HCEC 1CT (cell line): ENCODE measurements at regions not wholly inside any gene's neighbourhood (a gene's known extent, or its start where the extent isn't known, plus 50 kb on each side); places are given as distances from the start of the nearest gene placed in this dataset.

ENCODE experiments used
- DNase-seq: peaks from one replicate; pipeline ENCODE4 v3.0.0-alpha.2; 2017

DNA sequence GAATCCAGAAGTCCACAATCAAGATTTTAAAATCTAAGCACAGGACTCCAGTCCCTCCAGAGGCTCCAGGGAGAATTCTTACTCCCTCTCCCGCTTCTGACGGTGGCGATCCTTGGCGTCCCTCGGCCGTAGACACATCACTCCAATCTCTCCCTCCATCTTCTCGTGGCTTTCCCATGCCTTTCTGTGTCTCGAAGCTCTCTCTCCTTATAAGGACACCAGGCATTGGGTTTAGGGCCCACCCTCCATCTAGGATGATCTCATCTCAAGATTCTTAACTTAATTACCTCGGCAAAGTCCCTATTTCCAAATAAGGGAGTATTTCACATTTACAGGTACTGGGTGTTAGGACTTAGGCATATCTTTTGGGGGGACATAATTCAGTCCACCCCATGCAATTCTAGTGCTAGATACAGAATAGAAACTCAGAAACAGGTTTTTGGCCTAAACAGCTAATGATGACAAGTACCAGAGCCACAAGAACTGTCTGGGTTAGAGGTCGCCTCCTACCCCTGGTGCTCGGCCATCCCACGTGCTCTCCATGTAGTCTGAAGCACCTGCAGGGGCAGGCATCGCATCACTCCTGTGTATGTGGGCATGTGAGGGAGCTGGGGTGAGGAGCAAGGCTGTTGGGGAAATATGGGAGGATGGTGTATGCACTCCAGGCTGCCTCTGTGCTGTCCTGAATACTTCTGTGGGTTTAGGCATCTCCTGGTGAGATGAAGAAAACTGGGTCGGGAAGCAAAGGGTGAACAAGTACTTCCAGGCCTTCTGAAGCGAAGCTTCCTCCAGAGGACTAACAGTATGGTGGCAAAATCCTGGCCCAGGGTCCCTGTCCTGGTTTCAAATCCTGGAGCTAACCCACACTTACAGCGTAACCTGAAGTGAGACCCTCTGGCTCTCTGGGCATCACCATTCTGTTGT, 298.3 kb upstream of the ZMIZ1 start:
- DNase-seq: no peak

DNA sequence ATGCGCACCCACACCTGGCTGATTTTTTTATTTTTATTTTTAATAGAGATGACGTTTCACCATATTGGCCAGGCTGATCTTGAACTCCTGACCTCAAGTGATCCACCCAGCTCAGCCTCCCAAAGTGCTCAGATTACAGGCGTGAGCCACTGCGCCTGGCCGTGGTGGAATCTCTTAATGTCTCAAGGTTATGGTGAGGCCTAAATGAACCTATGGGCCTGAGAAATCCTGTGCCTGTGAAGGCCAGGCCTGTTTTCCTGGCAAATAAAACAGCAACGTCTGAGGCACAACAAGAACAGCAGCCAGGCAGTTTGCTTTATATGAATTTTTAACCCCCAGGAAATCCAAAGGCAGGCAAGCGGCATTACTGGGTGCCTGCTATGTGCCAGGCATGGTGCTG, 297.5 kb upstream of the ZMIZ1 start:
- DNase-seq: no peak

DNA sequence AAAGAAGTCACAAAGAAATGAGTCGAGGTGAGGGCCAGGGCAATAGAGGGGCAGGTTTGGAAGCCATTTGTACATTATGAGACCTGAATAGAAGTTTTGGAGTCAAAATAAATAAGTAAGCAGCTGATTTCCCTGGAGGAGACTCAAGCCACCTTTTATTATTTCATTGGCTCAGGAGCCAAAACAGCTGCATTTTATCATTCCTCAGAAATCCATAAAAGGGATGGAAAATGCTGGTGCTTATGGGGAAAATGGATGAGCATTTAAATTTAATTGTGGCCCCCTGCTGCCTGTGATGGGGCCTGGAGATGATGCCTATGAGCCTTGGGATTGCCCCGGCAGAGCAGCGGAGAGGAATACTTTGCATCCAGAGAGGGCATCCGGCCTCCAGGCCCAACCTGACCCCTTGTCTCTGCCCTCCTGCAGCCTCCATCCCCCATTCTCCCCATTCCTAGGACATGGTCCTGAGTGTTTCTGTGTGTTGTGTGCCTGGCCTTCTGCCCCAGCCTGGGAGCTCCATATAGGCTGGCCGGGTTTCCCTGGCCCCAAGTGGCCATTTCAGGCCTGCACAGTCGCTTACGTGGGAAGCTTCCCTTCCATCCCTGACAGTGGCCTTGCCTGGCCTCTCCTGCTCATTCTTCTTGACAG, 296.8 kb upstream of the ZMIZ1 start:
- no peak for DNase-seq

DNA sequence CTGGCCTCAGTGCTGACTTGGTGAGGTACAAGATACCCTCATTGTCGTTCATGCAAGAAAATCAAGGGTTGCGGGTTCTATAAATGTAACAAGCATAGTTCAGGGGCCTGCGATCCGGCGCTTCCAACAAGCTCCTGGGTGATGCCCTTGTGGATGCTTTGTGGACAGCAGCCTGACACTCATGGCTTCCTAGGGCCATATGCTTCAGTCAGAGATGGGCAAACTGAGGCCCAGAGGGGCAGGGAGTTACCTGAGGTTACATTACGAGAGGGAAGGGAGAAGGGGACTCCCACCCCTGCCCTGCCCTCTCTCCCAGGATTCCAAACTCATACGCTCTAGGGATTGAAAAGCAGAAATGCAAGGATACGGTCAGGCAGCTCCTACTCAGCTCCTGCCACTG, 296.3 kb upstream of the ZMIZ1 start:
- no peak for DNase-seq

DNA sequence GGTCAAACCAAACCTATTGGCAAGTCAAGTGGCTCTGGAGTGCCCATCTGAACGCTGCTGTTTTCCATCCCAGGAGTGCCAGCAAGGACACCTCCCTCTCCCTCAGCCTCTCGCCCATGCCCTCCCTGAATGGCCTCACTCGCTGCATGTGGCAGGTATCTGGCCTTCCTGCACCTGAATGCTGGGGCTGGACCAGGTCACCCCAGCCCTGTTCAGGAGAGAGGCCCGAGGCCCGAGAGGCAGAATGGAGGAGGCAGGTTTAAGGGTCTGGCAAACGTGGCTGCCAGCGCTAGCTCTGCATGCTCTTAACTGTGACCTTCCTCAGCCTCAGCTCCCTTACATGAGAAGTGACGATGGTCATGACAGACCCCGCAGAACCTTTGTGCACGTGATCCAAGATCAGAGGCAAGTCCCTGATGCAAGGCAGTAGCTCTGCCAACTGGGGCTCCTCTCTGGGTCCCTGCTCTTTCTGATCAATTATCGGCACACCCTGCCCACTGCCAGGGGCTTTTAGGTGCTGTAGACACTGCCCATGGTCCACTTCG, 295.7 kb upstream of the ZMIZ1 start:
- no peak for DNase-seq

DNA sequence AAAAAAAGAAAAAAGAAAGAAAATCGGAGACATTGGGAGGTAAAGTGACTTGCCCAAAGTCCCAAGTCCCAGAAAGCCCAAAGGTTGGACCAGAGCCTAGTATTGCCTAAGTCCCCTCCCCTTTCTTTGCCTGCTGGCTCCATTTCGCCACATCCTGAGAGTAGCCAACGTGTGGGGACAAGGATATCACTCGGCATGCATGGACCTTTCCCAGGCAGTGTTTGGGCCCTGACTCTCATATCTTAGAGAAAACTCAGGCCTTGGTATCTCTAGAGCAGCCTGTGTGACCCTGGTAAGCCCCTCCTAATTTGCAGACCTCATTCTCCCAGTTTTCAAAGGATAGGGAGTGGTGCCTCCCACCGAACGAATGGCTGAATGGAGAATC, 294.2 kb upstream of the ZMIZ1 start:
- DNase-seq: no peak

DNA sequence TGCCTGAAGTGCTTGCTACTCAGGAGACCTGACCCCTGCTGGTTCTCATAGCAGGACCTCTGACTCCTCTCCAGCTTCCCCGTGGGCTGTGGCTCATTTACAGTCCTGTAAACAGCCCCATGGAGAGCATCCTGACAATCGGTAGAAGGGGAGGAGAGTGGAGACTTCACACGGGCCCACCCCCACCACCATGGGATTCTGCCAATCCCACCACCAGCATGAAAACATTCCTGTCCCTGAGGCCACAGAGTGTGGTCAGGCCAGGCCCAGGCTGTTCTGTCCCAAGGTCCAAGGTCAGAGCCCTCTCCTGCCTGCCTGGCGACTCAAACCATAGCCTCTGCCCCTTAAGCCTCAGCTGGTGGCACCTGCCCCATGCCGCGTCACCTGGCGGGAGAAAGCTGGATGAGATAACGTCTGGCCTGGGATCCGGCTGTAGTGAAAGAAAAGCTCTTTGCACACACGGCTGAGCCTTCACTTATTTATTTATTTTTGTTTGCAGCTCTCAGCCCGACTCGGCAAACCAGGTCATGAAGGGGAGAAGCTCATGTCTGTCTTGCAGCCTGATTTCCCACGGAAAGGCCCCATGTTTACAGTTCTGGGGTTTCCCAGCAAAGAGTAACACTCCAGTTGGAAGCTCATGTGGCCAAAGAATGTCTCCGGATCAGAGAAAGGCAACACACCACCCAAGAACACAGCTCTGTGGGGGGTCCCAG, 293.6 kb upstream of the ZMIZ1 start:
- DNase-seq: no peak

DNA sequence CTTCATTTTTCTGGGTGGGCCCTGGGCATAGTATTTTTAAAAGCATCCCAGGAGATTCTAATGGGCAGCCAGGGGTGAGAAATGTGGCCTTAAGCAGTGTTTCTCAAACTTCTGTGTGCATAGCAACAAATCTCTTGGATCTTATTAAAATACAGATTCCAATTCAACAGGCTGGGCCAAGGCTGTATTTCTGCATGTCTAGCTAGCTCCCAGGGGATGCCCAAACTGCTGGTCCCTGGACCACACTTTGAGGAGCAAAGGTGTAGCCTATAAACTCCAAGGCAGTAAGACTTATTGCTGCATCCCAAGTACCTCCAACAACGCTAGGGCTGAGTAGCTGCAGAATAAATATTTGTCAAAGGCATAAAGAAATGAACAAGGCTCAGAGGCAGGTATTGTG, 292.9 kb upstream of the ZMIZ1 start:
- DNase-seq: no peak

DNA sequence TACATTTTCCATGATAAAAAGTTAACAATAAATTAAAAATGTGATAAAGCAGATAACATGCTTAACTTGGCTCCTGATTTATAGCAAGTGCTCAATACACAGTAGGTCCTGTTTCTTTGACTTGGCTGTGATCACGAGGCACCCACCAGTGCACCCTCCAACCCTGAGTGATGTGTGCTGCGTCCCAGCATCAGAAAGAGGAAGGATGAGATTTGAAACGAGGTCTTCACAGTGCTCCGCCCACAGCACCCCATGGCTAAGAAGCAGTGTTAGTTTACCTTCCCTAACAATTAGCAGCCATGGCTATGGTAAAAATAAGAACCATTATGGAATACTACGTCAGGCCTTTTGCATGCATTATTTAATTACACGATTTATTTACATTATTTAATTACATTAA, 292.0 kb upstream of the ZMIZ1 start:
- no peak for DNase-seq

DNA sequence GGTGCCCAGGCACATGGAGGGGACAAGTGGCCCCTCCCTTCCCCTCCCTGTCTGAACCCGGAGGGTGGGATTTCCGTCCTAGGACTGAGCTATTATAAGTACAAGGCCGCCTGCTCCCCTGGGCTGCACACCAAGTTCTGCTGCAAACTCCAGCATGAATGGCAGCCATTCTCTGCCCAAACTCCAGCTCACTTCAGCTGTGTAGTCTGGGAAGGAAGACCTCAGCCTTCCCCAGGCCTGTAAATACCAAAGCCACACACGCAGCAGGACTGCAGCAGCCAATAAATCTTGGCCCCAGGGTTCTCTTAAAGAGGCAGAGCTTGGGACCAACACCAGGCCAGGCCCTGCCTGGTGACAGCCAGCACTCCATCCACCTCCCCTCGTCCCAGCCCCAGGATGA, 291.3 kb upstream of the ZMIZ1 start:
- DNase-seq: no peak

DNA sequence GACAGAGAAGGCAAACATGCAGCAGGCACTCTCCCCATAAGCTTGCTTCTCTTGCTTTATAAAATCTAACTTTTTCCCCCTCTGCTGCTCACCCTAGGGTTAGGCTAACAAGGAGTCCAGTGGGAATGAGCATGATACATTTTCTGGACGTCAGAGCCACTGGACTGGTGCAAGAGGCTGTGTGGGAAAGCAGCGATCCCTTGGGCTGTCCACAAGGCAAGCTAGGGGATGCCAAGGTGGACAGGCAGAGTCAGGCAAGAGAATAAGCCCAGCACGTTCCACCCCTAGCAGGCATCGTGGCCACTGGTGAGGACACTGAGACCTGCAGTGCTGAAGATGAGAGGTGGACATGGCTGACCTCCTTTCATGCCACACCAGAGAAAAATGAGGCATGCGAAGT, 290.9 kb upstream of the ZMIZ1 start:
- no peak for DNase-seq

DNA sequence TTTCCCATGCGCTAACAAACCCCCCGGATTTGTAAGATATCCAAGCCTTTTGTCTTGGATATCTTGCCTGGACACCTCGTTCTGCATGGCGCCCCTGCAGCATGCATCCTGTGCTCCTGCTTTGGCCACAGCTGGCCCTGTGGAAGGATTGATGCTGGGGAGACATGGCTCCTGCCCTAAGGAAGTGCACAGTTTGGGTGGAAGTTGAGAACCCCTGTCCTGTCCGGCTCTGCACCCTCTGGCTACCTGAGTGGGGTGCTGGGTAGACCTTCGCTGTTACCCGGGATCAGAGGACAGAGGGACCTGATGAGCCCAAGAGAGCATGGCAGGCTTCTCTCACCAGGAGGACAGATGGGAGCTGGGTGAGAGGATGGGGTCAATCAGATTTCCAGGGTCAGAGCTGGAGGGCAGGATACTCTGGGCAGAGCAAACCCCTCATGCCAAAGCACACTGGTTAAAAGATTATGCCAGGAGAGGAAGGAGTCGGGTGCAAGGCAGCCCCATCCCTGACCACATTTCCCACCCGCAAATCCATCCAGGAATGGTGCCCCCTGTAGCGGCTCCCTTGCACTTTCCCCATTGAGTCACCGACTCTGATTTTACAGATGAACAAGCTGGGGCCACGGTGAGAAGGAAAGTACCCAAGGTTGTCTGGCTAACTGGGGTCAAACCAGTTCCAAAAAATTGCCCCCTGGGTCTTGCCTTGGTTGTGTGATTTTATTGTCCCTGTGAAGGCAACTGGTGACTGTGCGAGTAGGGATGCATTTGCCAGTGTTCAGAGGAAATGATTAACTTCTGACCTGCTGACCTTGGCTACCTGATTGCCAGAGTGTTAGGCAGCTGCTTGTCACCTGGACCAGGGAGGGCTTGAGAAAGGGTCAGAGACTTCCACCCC, 290.1 kb upstream of the ZMIZ1 start:
- no peak for DNase-seq

DNA sequence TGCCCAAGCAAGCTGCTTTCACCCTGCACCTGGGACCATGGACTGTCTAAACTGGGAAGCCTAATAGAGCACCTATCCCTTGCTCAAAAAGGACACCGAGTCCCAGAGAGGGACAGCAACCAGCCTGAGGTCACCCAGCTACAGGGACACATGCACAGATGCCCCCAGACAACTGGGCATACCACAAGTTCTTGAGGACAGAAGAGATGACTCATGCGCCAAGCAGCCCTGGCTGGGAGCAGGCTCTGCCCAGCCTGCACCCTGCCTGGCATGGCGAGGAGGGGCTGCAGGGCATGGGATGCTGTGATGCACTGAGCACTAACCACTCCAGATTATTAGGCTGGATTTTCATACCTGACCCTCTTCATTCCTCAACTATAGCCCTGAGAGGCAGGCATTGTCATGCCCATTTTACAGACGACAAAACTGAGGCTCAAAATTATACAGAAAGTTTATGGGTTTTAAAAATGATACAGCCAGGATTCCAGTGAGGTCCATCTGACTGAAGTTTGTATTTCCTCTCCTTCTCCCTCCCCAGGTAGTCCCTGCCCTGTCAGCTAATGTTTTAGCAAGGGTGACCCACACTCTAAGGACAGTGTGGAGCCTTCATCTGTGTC, 289.3 kb upstream of the ZMIZ1 start:
- DNase-seq: no peak

DNA sequence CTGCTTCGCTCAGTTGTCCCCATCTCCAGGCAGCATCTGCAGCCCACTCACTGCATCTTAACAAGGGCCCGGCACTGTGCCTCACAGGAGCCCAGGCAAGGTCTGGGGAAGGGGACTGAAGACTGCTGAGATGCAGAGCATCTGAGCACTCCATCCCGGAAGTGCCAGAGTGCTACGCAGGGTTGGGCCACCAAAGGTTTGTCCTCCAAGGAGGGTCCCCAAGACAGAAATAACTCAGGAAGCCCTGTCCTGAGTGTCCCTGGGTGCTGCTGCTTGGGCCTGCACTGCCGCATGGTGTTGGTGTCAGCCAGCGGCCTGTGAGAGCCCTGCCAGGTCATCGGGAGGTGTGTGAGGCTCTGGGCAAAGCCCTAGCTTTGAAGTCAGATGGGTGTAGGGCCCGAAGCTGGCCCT, 288.2 kb upstream of the ZMIZ1 start:
- DNase-seq: no peak

DNA sequence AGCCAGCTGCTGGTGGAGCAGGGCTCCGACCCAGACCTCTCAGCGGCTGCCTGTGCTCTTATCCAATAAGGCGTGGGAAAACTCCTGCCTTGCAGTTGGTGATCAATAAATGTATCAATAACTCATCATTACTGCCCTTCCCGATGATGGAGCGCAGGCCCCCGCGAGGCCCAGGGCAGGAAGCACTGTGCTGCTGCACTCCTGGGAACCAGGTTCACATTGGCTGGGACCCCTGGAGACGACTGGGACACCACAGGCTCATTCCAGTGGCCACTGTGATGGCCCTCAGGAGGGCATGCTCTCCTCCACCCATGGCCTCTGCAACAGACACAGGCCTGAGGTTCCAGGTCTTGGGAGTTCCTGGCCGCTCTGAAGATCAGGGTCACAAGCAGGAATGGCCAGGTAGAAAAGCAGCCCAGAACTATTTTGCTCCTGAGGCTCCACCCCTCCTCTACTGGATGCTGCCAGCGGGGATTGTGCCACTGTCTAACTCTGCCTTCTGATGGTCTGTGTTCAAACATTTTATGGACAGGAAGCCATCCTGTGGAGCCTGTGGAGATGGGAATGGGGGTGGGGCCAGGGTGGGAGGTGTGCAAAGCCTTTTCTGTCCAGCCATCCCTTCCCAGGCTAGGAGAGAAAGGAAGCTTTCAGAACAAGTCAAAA, 287.4 kb upstream of the ZMIZ1 start:
- DNase-seq: no peak

DNA sequence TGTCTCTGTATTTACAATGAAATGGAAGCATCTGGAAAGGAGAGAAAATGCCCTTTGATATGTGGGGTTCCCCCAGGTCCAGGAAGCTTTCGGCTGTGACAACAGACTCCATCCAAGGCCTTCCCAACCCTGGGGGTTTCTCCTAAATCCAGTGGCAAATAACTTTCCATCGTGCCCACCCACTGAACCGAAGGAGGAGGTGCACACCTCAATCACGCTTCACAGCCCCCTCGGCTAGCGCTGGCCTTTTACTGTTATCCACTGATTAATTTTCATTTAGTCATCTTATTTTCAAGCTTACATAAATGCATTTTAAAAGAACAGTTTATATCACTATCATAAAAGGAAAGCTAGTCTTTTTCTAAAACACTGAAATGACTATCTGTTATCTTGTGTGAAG, 286.8 kb upstream of the ZMIZ1 start:
- DNase-seq: no peak

DNA sequence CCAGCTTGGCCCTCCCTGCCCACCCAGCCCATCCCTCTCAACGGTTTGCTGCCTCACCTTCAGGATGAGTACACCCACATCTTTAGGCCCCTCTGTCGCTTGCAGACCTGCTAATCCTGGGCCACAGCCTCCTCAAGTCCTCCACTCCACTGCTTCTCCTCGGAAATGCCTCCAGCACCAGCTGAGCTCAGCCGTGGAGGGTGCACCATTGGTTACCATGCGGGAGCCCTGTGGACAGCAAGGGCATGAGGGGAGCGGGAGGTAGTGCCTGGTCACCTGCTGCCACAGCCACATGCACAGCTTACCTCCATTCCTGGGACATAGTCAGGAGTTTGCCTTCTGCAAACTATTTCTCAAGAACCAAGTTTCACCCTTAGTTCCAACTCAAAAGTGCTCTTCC, 286.3 kb upstream of the ZMIZ1 start:
- DNase-seq: no peak

DNA sequence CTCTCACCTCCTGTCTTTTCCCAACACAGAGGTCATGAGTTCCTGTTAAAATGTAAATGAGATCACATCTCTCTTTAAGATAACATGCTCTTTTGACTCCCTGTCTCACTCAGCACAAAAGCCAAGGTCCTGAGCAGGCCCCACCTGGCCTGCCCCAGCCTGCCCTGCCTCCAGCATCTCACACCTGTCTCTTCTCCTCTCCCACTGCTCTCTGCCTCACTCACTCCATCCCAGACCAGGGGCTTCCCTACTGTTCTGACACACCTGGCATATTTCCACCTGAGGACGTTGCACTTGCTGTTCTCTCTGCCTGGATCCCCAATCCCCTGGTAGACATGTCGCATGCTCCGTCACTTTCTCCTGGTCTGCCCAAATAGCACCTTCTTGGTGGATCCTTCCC, 285.0 kb upstream of the ZMIZ1 start:
- DNase-seq: no peak

DNA sequence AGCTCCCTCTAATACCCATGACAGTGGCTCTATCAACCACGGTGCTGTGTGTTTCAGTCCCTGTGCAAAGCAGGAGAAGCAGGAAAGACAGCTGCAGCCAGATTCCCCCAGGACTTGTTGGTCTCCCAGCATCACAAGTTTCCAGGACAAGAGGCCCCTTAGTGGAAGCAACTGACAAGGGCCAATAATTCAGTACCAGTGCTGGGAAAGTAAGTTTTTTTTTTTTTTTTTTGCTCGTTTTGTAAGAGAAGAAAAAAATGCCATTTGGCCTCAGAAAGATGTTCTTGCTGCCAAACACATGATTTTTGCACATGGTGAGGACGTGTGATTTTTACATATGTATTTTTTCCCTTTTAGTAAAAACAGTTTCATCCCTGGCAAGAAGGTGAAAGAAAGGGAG, 284.2 kb upstream of the ZMIZ1 start:
- no peak for DNase-seq

DNA sequence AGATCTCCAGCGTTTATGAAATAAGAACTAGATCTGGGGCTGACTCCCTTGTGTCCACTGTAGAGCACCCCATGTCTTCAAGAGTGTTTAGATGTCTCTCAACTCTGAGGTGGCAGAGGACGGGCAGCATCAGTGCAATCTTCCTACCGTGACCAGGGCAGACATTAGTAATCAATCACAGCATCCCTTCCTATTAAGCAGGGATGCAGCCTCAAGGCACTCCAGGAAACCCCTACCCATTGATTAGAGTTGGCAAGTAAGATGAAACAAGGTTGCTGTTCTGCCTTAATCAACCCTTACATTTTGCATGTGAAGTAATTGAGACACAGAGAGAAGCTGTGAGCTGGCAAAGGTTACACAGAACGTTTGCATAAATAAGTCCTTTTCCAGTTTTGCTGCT, 283.7 kb upstream of the ZMIZ1 start:
- DNase-seq: no peak

DNA sequence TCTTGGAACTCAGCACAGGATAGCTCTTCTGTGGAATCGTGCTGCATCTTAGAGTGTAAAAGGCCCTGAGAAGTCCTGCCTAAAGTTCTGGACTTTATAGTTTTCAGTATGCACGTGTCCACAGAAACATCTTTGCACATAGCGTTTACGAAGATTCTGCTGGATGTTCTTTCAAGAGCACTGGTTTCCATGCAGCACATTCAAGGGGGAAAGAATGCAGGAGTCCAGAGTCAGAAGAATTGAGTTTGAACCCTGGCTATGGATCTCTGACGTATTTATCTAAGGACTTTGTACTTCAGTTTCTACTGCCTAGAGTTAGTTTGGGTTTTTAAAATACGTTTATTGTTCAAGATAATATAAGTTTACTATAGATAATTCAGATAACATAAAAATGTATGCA, 282.8 kb upstream of the ZMIZ1 start:
- no peak for DNase-seq

DNA sequence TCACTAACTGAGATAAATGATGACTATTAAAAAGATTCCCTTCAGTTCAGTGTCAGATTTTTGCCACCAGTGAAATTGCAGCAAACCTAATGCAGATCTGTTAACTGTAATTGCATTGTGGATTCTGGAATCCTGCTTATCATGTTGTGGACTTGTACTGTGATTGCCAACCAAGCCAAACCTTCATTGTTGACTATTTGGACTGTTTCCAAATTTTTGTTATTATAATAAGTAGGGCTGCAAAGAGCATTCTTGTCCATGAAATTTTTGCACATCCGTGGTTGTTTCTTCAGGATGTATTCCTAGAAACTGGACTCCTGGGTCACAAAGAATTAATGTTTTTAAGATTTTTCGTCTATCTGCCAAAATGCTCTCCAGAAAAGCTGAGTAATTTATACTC, 281.6 kb upstream of the ZMIZ1 start:
- DNase-seq: no peak
